Left ventricle myocardium inferior (tissue), 1 donor: ENCODE measurements at regions not wholly inside any gene's neighbourhood (a gene's known extent, or its start where the extent isn't known, plus 50 kb on each side); places are given as distances from the start of the nearest gene placed in this dataset.

ENCODE experiments used
- DNase-seq: peaks from one replicate; pipeline ENCODE4 v3.0.0-alpha.2; 2020
- H3K27ac ChIP-seq: fragments of 200-600 bp; replicated peaks from 2 replicates; pipeline ENCODE4 v1.8.0; 2021
- H3K27me3 ChIP-seq: fragments of 200-600 bp; 2 replicates; pipeline ENCODE4 v1.8.0; 2021; ENCODE audit warnings: low read depth
- H3K36me3 ChIP-seq: fragments of 200-600 bp; 2 replicates; pipeline ENCODE4 v1.8.0; 2021
- H3K4me1 ChIP-seq: fragments of 200-600 bp; 2 replicates; pipeline ENCODE4 v1.8.0; 2021
- H3K4me3 ChIP-seq: fragments of 200-600 bp; 2 replicates; pipeline ENCODE4 v1.8.0; 2021; ENCODE audit warnings: mild to moderate bottlenecking, moderate library complexity
- H3K9me3 ChIP-seq: fragments of 200-600 bp; replicated peaks from 2 replicates; pipeline ENCODE4 v1.8.0; 2021
- intact Hi-C: fragments of 100-400 bp; cut with micrococcal nuclease; formaldehyde crosslinking; loops from one replicate; pipeline ENCODE4 v1.11.0; 2022
- TF ChIP-seq, protein P1 (sequence below): fragments of 200-600 bp; IDR thresholded peaks from 2 replicates; pipeline ENCODE4 v1.8.0; 2021; ENCODE audit warnings: antibody characterized with exemption, mild to moderate bottlenecking, borderline replicate concordance
- donor health status: DM: no; HTN: yes; CAD: no; lungs with severe emphysema.

GRCh38 chr7:66507764-66508296, 120.9 kb upstream of the KCTD7 start:
- Histone ChIP-seq H3K9me3 (no peaks in the 10 kb centered on the region), H3K4me1 (peaks cover 11% of the 10 kb centered on the region), H3K4me3 (no peak overlapping the region), H3K27ac (no peak overlapping the region), H3K27me3 (peaks cover 47% of the 10 kb centered on the region), H3K36me3 (no peaks in the 10 kb centered on the region)
- TF ChIP-seq, protein P1, sequence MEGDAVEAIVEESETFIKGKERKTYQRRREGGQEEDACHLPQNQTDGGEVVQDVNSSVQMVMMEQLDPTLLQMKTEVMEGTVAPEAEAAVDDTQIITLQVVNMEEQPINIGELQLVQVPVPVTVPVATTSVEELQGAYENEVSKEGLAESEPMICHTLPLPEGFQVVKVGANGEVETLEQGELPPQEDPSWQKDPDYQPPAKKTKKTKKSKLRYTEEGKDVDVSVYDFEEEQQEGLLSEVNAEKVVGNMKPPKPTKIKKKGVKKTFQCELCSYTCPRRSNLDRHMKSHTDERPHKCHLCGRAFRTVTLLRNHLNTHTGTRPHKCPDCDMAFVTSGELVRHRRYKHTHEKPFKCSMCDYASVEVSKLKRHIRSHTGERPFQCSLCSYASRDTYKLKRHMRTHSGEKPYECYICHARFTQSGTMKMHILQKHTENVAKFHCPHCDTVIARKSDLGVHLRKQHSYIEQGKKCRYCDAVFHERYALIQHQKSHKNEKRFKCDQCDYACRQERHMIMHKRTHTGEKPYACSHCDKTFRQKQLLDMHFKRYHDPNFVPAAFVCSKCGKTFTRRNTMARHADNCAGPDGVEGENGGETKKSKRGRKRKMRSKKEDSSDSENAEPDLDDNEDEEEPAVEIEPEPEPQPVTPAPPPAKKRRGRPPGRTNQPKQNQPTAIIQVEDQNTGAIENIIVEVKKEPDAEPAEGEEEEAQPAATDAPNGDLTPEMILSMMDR, result no peak
- intact Hi-C loops, result no loop called here
- no peak for DNase-seq

DNA sequence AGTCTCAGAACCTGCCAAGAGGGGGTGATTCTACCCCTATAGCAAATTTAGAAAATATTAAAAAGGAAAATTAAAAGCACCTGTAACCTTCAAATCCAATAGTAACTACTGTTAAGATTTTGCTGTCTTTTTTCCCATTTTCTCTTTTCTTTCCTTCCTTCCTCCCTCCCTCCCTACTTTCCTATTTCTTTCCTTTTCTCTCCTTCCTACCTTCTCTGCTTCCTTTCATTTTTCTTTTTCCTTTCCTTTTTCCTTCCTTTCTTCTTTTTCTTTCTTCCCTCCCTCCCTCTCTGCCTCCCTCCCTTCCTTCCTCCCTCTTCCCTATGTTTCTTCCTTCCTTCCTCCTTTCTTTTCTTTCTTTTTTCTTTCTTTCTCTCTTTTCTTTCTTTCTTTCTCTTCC, 120.2 kb upstream of the KCTD7 start:
- no peak overlapping the region for H3K4me3 ChIP-seq
- peaks cover 11% of the 10 kb centered on the region for H3K4me1 ChIP-seq
- H3K9me3 ChIP-seq, result no peaks in the 10 kb centered on the region
- H3K27me3 ChIP-seq, result peaks cover 47% of the 10 kb centered on the region
- no peaks in the 10 kb centered on the region for H3K36me3 ChIP-seq
- H3K27ac ChIP-seq, result no peak overlapping the region
- intact Hi-C loops, result no loop called here
- DNase-seq, result no peak
- TF ChIP-seq, protein P1, result no peak

DNA sequence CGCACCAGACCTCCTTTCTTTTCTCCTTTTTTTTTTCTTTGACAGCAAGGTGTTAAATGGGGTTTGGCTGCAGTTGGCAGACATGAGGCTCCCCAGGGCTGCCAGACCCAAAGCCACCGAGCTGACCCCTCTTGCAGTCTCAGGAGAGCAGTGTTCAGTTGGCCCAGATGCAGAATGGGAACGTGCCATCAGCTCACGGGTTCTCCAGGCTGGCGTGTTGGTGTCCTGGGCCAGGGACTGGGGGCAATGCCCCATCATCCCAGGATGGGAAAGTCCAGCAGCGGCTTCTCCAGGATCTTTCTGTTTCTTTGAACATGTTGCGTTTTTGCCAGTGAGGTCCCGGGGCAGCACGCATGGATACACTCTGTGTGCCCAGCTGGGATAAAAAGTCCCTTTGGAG, 114.6 kb upstream of the KCTD7 start:
- H3K36me3 ChIP-seq, result no peaks in the 10 kb centered on the region
- DNase-seq, result no peak
- no peak overlapping the region for H3K4me3 ChIP-seq
- H3K4me1 ChIP-seq, result no peaks in the 10 kb centered on the region
- H3K27me3 ChIP-seq, result peaks cover 3% of the 10 kb centered on the region
- H3K9me3 ChIP-seq, result no peaks in the 10 kb centered on the region
- TF ChIP-seq, protein P1, result no peak
- H3K27ac ChIP-seq, result no peak overlapping the region
- intact Hi-C loops, result no loop called here

DNA sequence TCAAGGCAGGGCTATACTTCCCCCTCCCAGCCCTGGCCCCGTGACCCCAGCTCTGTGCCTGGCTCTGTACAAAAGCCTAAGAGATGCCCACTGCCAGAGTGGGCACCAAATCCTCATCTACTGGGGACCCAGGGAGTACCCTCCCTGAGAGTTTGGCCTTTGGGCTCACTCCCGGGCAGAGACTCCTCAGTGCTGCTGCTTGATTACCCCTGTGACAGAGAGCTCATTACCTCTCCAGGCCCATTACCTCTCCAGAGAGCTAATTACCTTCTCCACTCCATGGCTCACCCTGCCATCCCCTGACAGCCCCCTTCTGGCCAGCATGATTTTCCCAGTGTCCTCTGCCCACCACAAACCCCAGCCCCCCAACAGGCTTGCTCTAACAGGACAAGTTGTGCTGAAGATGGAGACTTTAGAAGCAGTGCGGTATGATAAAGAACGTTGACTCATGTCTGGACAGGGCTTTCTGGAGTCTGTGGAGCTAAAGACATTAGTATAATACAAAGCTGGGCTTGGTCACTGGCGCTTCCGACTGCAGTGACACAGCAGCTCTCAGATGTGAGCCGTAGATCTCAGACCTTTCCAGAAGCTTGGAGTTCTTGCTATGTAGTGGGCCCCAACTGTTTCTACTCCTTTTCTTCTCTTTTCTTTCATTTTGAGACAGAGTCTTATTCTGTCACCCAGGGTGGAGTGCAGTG, 111.3 kb upstream of the KCTD7 start:
- no peaks in the 10 kb centered on the region for H3K4me1 ChIP-seq
- TF ChIP-seq, protein P1, result no peak
- no peaks in the 10 kb centered on the region for H3K9me3 ChIP-seq
- no peak for DNase-seq
- H3K27ac ChIP-seq, result no peak overlapping the region
- no peak overlapping the region for H3K4me3 ChIP-seq
- H3K27me3 ChIP-seq, result no peaks in the 10 kb centered on the region
- no peaks in the 10 kb centered on the region for H3K36me3 ChIP-seq
- intact Hi-C loops, result no loop called here

DNA sequence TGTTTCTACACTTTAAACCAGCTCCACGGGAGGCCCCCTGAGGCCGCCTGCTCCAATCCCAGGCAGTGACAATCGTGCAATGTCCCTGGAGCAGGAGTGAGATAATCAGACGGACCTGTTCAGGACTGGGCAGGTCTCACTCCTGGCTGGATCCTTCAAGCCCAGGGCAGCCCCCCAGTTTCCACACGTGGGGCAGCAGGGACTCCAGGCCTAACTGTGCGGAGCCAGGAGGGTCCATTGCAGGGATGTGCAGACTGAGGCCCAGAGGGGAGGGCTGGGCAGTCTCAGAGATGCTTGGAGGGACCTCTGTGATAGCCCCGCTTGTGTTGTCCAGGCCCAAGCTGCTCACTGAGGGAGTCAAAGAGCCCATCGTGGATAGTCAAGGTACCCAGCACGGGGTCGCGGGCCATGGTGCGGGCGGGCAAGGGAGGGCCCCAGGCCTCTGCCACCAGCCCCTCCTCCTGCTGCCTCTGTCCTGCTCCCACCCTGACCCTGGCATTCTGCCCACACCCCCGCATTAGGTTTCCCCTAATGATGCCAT, 110.5 kb upstream of the KCTD7 start:
- intact Hi-C loops, result no loop called here
- no peaks in the 10 kb centered on the region for H3K9me3 ChIP-seq
- H3K36me3 ChIP-seq, result no peaks in the 10 kb centered on the region
- DNase-seq, result no peak
- no peak overlapping the region for H3K27ac ChIP-seq
- no peak overlapping the region for H3K4me3 ChIP-seq
- TF ChIP-seq, protein P1, result no peak
- no peaks in the 10 kb centered on the region for H3K27me3 ChIP-seq
- no peaks in the 10 kb centered on the region for H3K4me1 ChIP-seq
